GM23338 (cell line): ENCODE measurements at regions not wholly inside any gene's neighbourhood (a gene's known extent, or its start where the extent isn't known, plus 50 kb on each side); places are given as distances from the start of the nearest gene placed in this dataset.

Experiments used
- EZH2 ChIP-seq: fragments of 200-600 bp; sonication (generic); IDR thresholded peaks from one replicate; pipeline ENCODE4 v1.8.0; 2017; ENCODE audit warnings: antibody characterized with exemption, mild to moderate bottlenecking, low read depth; ENCODE audit not compliant: unreplicated experiment
- POLR2AphosphoS5 ChIP-seq: IDR thresholded peaks from 2 replicates; pipeline ENCODE4 v1.6.1; 2016; ENCODE audit warnings: antibody characterized with exemption, low read depth
- REST ChIP-seq: IDR thresholded peaks from one replicate; pipeline ENCODE4 v1.6.1; 2018; ENCODE audit warnings: antibody characterized with exemption; ENCODE audit not compliant: unreplicated experiment

GRCh38 chr7:25847336-25848070 lies 304.5 kb upstream of the NFE2L3 start:
- no peak for TF ChIP-seq EZH2
- TF ChIP-seq POLR2AphosphoS5, result no peak
- no peak for TF ChIP-seq REST
